Right lung (tissue), 2 donors: ENCODE measurements at regions not wholly inside any gene's neighbourhood (a gene's known extent, or its start where the extent isn't known, plus 50 kb on each side); places are given as distances from the start of the nearest gene placed in this dataset.

Experiments
- DNase-seq, 2 donors: peaks; one replicate each; pipeline ENCODE4 v3.0.0-alpha.2; 2013

- no peak for DNase-seq
Observed at GRCh38 chr11:80448709-80449108, 1007.9 kb upstream of the TENM4 start.

- DNase-seq, result no peak
Observed at GRCh38 chr11:80443177-80443576, 1002.3 kb upstream of the TENM4 start.

GRCh38 chr11:80441821-80442220 lies 1001.0 kb upstream of the TENM4 start:
- DNase-seq, result no peak

GRCh38 chr11:80440835-80441234 lies 1000.0 kb upstream of the TENM4 start:
- no peak for DNase-seq

- no peak for DNase-seq
Observed at GRCh38 chr11:80436547-80436946, 995.7 kb upstream of the TENM4 start.

- DNase-seq, result no peak
Observed at GRCh38 chr11:80435345-80435744, 994.5 kb upstream of the TENM4 start.

GRCh38 chr11:80432057-80432456 lies 991.2 kb upstream of the TENM4 start:
- no peak for DNase-seq

GRCh38 chr11:80424012-80424695 lies 983.3 kb upstream of the TENM4 start:
- no peak for DNase-seq

- DNase-seq, result no peak
Observed at GRCh38 chr11:80420374-80420773, 979.5 kb upstream of the TENM4 start.

GRCh38 chr11:80417681-80418080 lies 976.9 kb upstream of the TENM4 start:
- no peak for DNase-seq

- no peak for DNase-seq
Observed at GRCh38 chr11:80415580-80415979, 974.8 kb upstream of the TENM4 start.

- DNase-seq, result peak; percentile 21 to 45
Observed at GRCh38 chr11:80414181-80415165, 973.6 kb upstream of the TENM4 start.

- DNase-seq, result peak in 1 of 2 donors; percentile 14
Observed at GRCh38 chr11:80412604-80413003, 971.8 kb upstream of the TENM4 start.

- DNase-seq, result no peak
Observed at GRCh38 chr11:80393210-80393609, 952.4 kb upstream of the TENM4 start.

- no peak for DNase-seq
Observed at GRCh38 chr11:80390505-80390904, 949.7 kb upstream of the TENM4 start.

- no peak for DNase-seq
Observed at GRCh38 chr11:80388536-80388935, 947.7 kb upstream of the TENM4 start.

GRCh38 chr11:80388130-80388529 lies 947.3 kb upstream of the TENM4 start:
- no peak for DNase-seq

GRCh38 chr11:80383655-80384054 lies 942.8 kb upstream of the TENM4 start:
- no peak for DNase-seq

- no peak for DNase-seq
Observed at GRCh38 chr11:80379620-80380278, 938.9 kb upstream of the TENM4 start.

GRCh38 chr11:80371931-80372330 lies 931.1 kb upstream of the TENM4 start:
- no peak for DNase-seq

- DNase-seq, result no peak
Observed at GRCh38 chr11:80365980-80366379, 925.1 kb upstream of the TENM4 start.

- DNase-seq, result peak in 1 of 2 donors; percentile 17
Observed at GRCh38 chr11:80365076-80365725, 924.4 kb upstream of the TENM4 start.
